ENCODE measurements at regions not wholly inside any gene's neighbourhood (a gene's known extent, or its start where the extent isn't known, plus 50 kb on each side); places are given as distances from the start of the nearest gene placed in this dataset.
"Not testable (repeated sequence)": the region's sequence is repeated elsewhere in the genome, so short reads cannot be mapped to it uniquely, and the experiment has no call there.

- intact Hi-C loops (cut with DNase I; ENCODE audit: low total_unique reads): no loop called here
- Histone ChIP-seq H3K27me3 (no peaks in the 10 kb centered on the region), H3K9me3 (peaks cover 0 to 10% (median 3%) of the 10 kb centered on the region in 4 donors), H3K36me3 (no peaks in the 10 kb centered on the region), H3K4me1 (no peaks in the 10 kb centered on the region), H3K4me3 (no peak overlapping the region), H3K27ac (no peak overlapping the region)
- TF ChIP-seq EP300 (IDR thresholded peaks at IDR 0.05): no peak
- 75 to 94% (median 92%) methylated on average over 5 to 6 of the region's 6 CpGs for whole genome bisulfite sequencing, 5 donors
- DNase-seq: no peak
Observed at GRCh38 chr13:54033323-54033861, 1004.8 kb downstream of the OLFM4 start.

GRCh38 chr13:54034047-54034446, 1005.4 kb downstream of the OLFM4 start:
- no peak for DNase-seq
- TF ChIP-seq POLR2A (IDR thresholded peaks at IDR 0.05): no peak
- no peak for TF ChIP-seq CTCF (IDR thresholded peaks at IDR 0.05)
- TF ChIP-seq EP300 (IDR thresholded peaks at IDR 0.05): no peak
- no peak for TF ChIP-seq POLR2AphosphoS5 (IDR thresholded peaks at IDR 0.05)
- no peak overlapping the region for H3K4me3 ChIP-seq
- intact Hi-C loops (cut with DNase I; ENCODE audit: low total_unique reads): no loop called here
- no peaks in the 10 kb centered on the region for H3K4me1 ChIP-seq
- no peaks in the 10 kb centered on the region for H3K27me3 ChIP-seq
- H3K27ac ChIP-seq: no peak overlapping the region
- 89 to 97% (median 96%) methylated on average over 2 of the region's 2 CpGs for WGBS, 5 donors
- H3K36me3 ChIP-seq: no peaks in the 10 kb centered on the region
- H3K9me3 ChIP-seq: peaks cover 0 to 10% (median 3%) of the 10 kb centered on the region in 4 donors

- H3K4me3 ChIP-seq; intact Hi-C loops (cut with DNase I; ENCODE audit: low total_unique reads); DNase-seq; H3K4me1 ChIP-seq; H3K36me3 ChIP-seq; H3K9me3 ChIP-seq; H3K27me3 ChIP-seq; H3K27ac ChIP-seq: not testable (repeated sequence)
- 77 to 92% (median 87%) methylated on average over 5 of the region's 5 CpGs for WGBS, 5 donors
Observed at GRCh38 chr13:54057416-54057815, 1028.8 kb downstream of the OLFM4 start.

GRCh38 chr13:54069958-54070357, 1041.3 kb downstream of the OLFM4 start:
- H3K27ac ChIP-seq; intact Hi-C loops (cut with DNase I; ENCODE audit: low total_unique reads); H3K4me1 ChIP-seq; DNase-seq; H3K27me3 ChIP-seq; H3K36me3 ChIP-seq; H3K4me3 ChIP-seq: not testable (repeated sequence)
- H3K9me3 ChIP-seq: peaks cover 0 to 27% (median 20%) of the 10 kb centered on the region in 4 donors
- WGBS, 5 donors: 86 to 93% (median 90%) methylated on average over 8 of the region's 8 CpGs

- Histone ChIP-seq H3K4me1 (no peaks in the 10 kb centered on the region), H3K36me3 (no peaks in the 10 kb centered on the region), H3K4me3 (no peak overlapping the region), H3K9me3 (peaks cover 4 to 16% (median 13%) of the 10 kb centered on the region in 4 donors), H3K27ac (no peak overlapping the region), H3K27me3 (no peaks in the 10 kb centered on the region)
- intact Hi-C loops (cut with DNase I; ENCODE audit: low total_unique reads): no loop called here
- no peak for DNase-seq
- TF ChIP-seq EP300 (IDR thresholded peaks at IDR 0.05) (no peak), POLR2AphosphoS5 (IDR thresholded peaks at IDR 0.05) (no peak), CTCF (IDR thresholded peaks at IDR 0.05) (no peak), POLR2A (IDR thresholded peaks at IDR 0.05) (no peak)
Observed at GRCh38 chr13:54077569-54077968, 1049.0 kb downstream of the OLFM4 start.

GRCh38 chr13:54078271-54078870, 1049.8 kb downstream of the OLFM4 start:
- H3K4me3 ChIP-seq: no peak overlapping the region
- H3K27ac ChIP-seq: no peak overlapping the region
- no peaks in the 10 kb centered on the region for H3K27me3 ChIP-seq
- no peaks in the 10 kb centered on the region for H3K36me3 ChIP-seq
- 38 to 55% (median 48%) methylated on average over 3 of the region's 3 CpGs for WGBS, 5 donors
- H3K4me1 ChIP-seq: no peaks in the 10 kb centered on the region
- no peak for DNase-seq
- peaks cover 4 to 16% (median 13%) of the 10 kb centered on the region in 4 donors for H3K9me3 ChIP-seq
- intact Hi-C loops (cut with DNase I; ENCODE audit: low total_unique reads): no loop called here
- TF ChIP-seq CTCF (IDR thresholded peaks at IDR 0.05) (no peak), POLR2AphosphoS5 (IDR thresholded peaks at IDR 0.05) (no peak), EP300 (IDR thresholded peaks at IDR 0.05) (no peak), POLR2A (IDR thresholded peaks at IDR 0.05) (no peak)

GRCh38 chr13:54082309-54082708, 1053.7 kb downstream of the OLFM4 start:
- 84 to 95% (median 89%) methylated on average over 11 of the region's 11 CpGs for WGBS, 5 donors
- H3K27ac ChIP-seq; H3K27me3 ChIP-seq; intact Hi-C loops (cut with DNase I; ENCODE audit: low total_unique reads); DNase-seq; H3K4me3 ChIP-seq; H3K36me3 ChIP-seq; H3K4me1 ChIP-seq: not testable (repeated sequence)
- H3K9me3 ChIP-seq: peaks cover 4 to 16% (median 13%) of the 10 kb centered on the region in 4 donors

Data from stomach (tissue), 8 donors.